Lower leg skin (tissue), 3 donors: ENCODE measurements at regions not wholly inside any gene's neighbourhood (a gene's known extent, or its start where the extent isn't known, plus 50 kb on each side); places are given as distances from the start of the nearest gene placed in this dataset.

ENCODE experiments used
- CTCF ChIP-seq, 3 donors: fragments of 450-650 bp; IDR thresholded peaks; one replicate each; pipeline ENCODE4 v1.5.1; 2016; ENCODE audit warnings: antibody characterized with exemption in 3 of 3, mild to moderate bottlenecking in 3 of 3, moderate library complexity in 2 of 3
- POLR2A ChIP-seq, 2 donors: fragments of 450-650 bp; IDR thresholded peaks; one replicate each; pipeline ENCODE4 v1.6.1; 2016 to 2017; ENCODE audit warnings: antibody characterized with exemption in 2 of 2, mild to moderate bottlenecking in 1 of 2, moderate library complexity in 1 of 2

DNA sequence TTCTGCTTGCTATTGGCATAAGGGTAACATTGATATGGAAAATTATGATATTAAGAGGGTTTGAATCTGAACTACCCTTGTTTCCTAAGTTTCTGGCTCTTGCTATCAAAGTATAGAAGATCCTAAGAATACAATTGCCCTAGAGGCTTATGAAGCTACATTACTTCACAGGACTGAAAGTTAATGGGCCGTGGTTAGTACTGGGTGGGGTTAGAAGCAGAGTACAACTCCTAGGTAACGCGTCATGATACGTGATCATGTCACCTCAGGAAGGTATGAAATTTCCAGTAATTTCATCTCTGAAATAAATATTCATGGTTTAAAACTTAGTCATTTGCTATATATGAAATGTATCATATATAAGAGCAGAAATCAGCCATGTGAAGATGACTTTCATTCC is 743.8 kb upstream of the NEGR1 start:
- no peak for TF ChIP-seq CTCF (IDR thresholded peaks at IDR 0.05)
- TF ChIP-seq POLR2A (IDR thresholded peaks at IDR 0.05): no peak
